SU-DHL-6 (cell line): ENCODE measurements at regions not wholly inside any gene's neighbourhood (a gene's known extent, or its start where the extent isn't known, plus 50 kb on each side); places are given as distances from the start of the nearest gene placed in this dataset.

Experiments
- H2AFZ ChIP-seq: fragments of 200-600 bp; sonication (generic); 2 replicates; pipeline ENCODE4 v1.6.1; 2014; ENCODE audit warnings: low read depth, mild to moderate bottlenecking, moderate library complexity, mixed read lengths, antibody characterized with exemption, low read length; ENCODE audit not compliant: severe bottlenecking
- H3F3A ChIP-seq: fragments of 200-600 bp; shearing (Covaris generic); 2 replicates; pipeline ENCODE4 v1.6.0; 2016; ENCODE audit warnings: antibody characterized with exemption, mild to moderate bottlenecking; ENCODE audit not compliant: insufficient read depth
- H3K27ac ChIP-seq: fragments of 200-600 bp; sonication (generic); 2 replicates; pipeline ENCODE4 v1.5.1; 2016; ENCODE audit warnings: low read depth, mild to moderate bottlenecking, low read length, moderate library complexity, mixed read lengths
- H3K27me3 ChIP-seq: fragments of 200-600 bp; sonication (generic), shearing (Covaris generic); 2 replicates; pipeline ENCODE4 v1.6.0; 2014; ENCODE audit warnings: mild to moderate bottlenecking, low read length
- H3K36me3 ChIP-seq: fragments of 200-600 bp; sonication (generic); 2 replicates; pipeline ENCODE4 v1.6.1; 2014; ENCODE audit warnings: mild to moderate bottlenecking, low read length, mixed read lengths
- H3K4me2 ChIP-seq: fragments of 300-600, 200-600 bp; shearing (Covaris generic), sonication (generic); 2 replicates; pipeline ENCODE4 v1.6.0; 2014; ENCODE audit warnings: low read length, low read depth, mild to moderate bottlenecking; ENCODE audit not compliant: poor library complexity, severe bottlenecking
- H3K4me3 ChIP-seq: fragments of 200-600 bp; sonication (generic); 2 replicates; pipeline ENCODE4 v1.5.1; 2014; ENCODE audit warnings: antibody characterized with exemption, low read length, mild to moderate bottlenecking, mixed read lengths; ENCODE audit not compliant: insufficient read depth, poor library complexity, severe bottlenecking
- H3K79me2 ChIP-seq: fragments of 200-600 bp; sonication (generic); 2 replicates; pipeline ENCODE4 v1.6.1; 2014; ENCODE audit warnings: mild to moderate bottlenecking, low read length, moderate library complexity; ENCODE audit not compliant: insufficient read depth
- H3K9ac ChIP-seq: fragments of 200-600 bp; sonication (generic); 2 replicates; pipeline ENCODE4 v1.7.0; 2014; ENCODE audit warnings: mild to moderate bottlenecking, low read length
- H3K9me2 ChIP-seq: fragments of 200-600 bp; sonication (generic); replicated peaks from 2 replicates; pipeline ENCODE4 v1.6.1; 2014; ENCODE audit warnings: low read length; ENCODE audit not compliant: insufficient read depth
- H3K9me3 ChIP-seq: fragments of 200-600 bp; sonication (generic); 2 replicates; pipeline ENCODE4 v1.6.1; 2014; ENCODE audit warnings: low read length, mixed read lengths; ENCODE audit not compliant: insufficient read depth
- H4K20me1 ChIP-seq: fragments of 200-600 bp; sonication (generic); 2 replicates; pipeline ENCODE4 v1.6.1; 2014; ENCODE audit warnings: low read depth, mild to moderate bottlenecking, antibody characterized with exemption, low read length, moderate library complexity, mixed read lengths
- CTCF ChIP-seq: fragments of 200-600 bp; sonication (generic); IDR thresholded peaks from one replicate; pipeline ENCODE4 v1.5.1; 2017; ENCODE audit warnings: antibody characterized with exemption, mild to moderate bottlenecking, low read length, moderate library complexity; ENCODE audit not compliant: insufficient read depth, poor library complexity, severe bottlenecking
- EZH2phosphoT487 ChIP-seq: fragments of 200-600 bp; sonication (generic), shearing (Covaris generic); conservative IDR thresholded peaks from 2 replicates; pipeline ENCODE4 v1.6.1; 2018; ENCODE audit warnings: mild to moderate bottlenecking, antibody characterized with exemption, low read length, moderate library complexity, mixed read lengths

- Histone ChIP-seq H2AFZ (no peak overlapping the region), H3K27ac (no peak overlapping the region), H3K9me3 (no peaks in the 10 kb centered on the region), H3F3A (no peaks in the 10 kb centered on the region), H3K79me2 (no peaks in the 10 kb centered on the region), H3K4me2 (no peak overlapping the region), H3K9me2 (no peaks in the 10 kb centered on the region), H3K4me3 (no peak overlapping the region), H3K27me3 (no peaks in the 10 kb centered on the region), H3K9ac (no peak overlapping the region), H3K36me3 (no peaks in the 10 kb centered on the region), H4K20me1 (no peaks in the 10 kb centered on the region; the same call in 1 of the 2 replicates)
- no peak for TF ChIP-seq CTCF
- no peak for TF ChIP-seq EZH2phosphoT487
Observed at GRCh38 chr6:148212366-148212765, 130.3 kb upstream of the SASH1 start.

GRCh38 chr6:148213366-148213765, 129.3 kb upstream of the SASH1 start:
- Histone ChIP-seq H3K4me3 (no peak overlapping the region), H3F3A (no peaks in the 10 kb centered on the region), H3K36me3 (no peaks in the 10 kb centered on the region), H3K9me2 (no peaks in the 10 kb centered on the region), H3K79me2 (no peaks in the 10 kb centered on the region), H3K9me3 (no peaks in the 10 kb centered on the region), H3K27me3 (no peaks in the 10 kb centered on the region), H2AFZ (no peak overlapping the region), H3K4me2 (no peak overlapping the region), H3K27ac (no peak overlapping the region), H3K9ac (no peak overlapping the region), H4K20me1 (no peaks in the 10 kb centered on the region; the same call in 1 of the 2 replicates)
- TF ChIP-seq CTCF: no peak
- TF ChIP-seq EZH2phosphoT487: no peak

GRCh38 chr6:148214667-148215066, 128.0 kb upstream of the SASH1 start:
- no peak for TF ChIP-seq EZH2phosphoT487
- TF ChIP-seq CTCF: no peak
- H2AFZ ChIP-seq: no peak overlapping the region
- no peak overlapping the region for H3K27ac ChIP-seq
- H3K4me3 ChIP-seq: no peak overlapping the region
- H3K4me2 ChIP-seq: no peak overlapping the region
- H3K9me3 ChIP-seq: no peaks in the 10 kb centered on the region
- H3K27me3 ChIP-seq: no peaks in the 10 kb centered on the region
- no peaks in the 10 kb centered on the region for H3F3A ChIP-seq
- H3K36me3 ChIP-seq: no peaks in the 10 kb centered on the region
- no peaks in the 10 kb centered on the region for H3K79me2 ChIP-seq
- no peak overlapping the region for H3K9ac ChIP-seq
- H4K20me1 ChIP-seq: no peaks in the 10 kb centered on the region; the same call in 1 of the 2 replicates
- no peaks in the 10 kb centered on the region for H3K9me2 ChIP-seq
